ENCODE measurements at regions not wholly inside any gene's neighbourhood (a gene's known extent, or its start where the extent isn't known, plus 50 kb on each side); places are given as distances from the start of the nearest gene placed in this dataset.

DNA sequence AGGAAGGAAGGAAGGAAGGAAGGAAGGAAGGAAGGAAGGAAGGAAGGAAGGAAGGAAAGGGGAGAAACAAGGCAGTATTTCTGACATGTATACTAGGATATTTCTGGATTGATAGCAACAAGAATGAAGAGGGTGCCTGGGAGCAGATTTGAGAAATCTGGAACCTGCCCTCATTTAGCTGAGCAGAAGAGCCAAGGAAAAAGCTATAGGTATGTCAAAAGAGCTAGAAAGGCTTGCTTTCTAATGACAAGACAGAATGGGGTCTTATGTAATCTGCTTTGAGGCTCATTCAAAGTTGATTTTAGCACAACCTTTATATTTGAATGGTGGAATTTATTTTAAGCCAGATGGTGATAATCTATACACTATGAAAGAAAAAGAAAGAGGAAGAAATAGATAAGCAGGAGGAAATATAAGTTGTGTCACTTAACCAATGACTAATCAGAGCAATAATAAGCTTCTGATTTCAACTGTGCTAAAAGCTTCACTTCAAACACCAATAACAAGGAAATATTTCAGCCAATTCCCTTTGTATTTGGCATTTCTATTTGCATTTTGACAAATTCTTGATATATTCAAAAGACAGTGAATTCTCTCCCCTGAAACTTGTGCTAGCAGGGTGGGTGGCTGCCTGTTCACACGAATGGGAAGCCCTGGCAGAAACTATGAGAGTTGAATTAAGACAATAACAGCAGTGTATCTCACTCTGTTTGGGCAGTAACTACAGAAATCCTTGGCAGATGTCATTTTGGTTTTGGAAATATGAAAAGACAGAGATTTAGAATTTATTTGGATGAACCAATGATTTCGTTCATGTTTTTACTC, 76.3 kb upstream of the FLRT2 start:
- no peak for TF ChIP-seq POLR2AphosphoS5 (IDR thresholded peaks at IDR 0.05; ENCODE audit: low read depth)
- no peak overlapping the region for H3K27ac ChIP-seq (replicated peaks)
- no peaks in the 10 kb centered on the region for H3K27me3 ChIP-seq (ENCODE audit: insufficient read depth, poor library complexity, severe bottlenecking)
- H3K4me3 ChIP-seq (replicated peaks; ENCODE audit: insufficient read depth, low read length), result no peak overlapping the region
- no peak for DNase-seq (ENCODE audit: low read depth in 1 of 2, low spot score in 1 of 2)

DNA sequence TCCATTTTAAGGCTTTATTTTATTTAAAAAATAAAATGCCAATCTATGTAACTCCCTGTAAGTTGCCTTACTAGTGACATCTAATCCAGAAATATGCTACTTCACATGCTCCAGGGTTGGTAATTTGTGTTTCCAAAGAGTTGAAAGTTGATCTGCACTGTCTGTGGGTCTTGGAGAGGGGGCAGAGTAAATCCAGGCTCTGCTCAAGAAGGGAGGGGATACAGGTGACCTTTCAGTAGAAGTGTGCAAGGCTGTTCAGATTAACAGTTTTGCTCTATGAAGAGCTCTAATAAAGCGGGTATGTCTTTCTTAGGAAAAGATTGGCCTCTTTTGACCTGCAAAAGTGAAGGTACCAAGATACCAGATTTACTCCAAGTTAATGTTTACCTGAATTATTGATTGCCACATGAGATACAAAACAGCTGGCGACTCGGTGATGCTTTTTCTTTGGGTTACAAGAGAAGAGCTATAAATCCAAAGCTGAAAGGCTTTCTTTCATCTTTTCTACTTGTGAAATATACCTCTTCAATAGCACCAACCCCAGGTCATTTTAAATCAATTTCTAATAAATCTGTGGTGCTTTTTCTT, 75.6 kb upstream of the FLRT2 start:
- DNase-seq (ENCODE audit: low read depth in 1 of 2, low spot score in 1 of 2), result no peak
- TF ChIP-seq, protein P1, sequence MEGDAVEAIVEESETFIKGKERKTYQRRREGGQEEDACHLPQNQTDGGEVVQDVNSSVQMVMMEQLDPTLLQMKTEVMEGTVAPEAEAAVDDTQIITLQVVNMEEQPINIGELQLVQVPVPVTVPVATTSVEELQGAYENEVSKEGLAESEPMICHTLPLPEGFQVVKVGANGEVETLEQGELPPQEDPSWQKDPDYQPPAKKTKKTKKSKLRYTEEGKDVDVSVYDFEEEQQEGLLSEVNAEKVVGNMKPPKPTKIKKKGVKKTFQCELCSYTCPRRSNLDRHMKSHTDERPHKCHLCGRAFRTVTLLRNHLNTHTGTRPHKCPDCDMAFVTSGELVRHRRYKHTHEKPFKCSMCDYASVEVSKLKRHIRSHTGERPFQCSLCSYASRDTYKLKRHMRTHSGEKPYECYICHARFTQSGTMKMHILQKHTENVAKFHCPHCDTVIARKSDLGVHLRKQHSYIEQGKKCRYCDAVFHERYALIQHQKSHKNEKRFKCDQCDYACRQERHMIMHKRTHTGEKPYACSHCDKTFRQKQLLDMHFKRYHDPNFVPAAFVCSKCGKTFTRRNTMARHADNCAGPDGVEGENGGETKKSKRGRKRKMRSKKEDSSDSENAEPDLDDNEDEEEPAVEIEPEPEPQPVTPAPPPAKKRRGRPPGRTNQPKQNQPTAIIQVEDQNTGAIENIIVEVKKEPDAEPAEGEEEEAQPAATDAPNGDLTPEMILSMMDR (IDR thresholded peaks at IDR 0.05; ENCODE audit: insufficient read depth, low read length), result no peak
- TF ChIP-seq SPI1 (IDR thresholded peaks at IDR 0.05; ENCODE audit: borderline replicate concordance, low read depth), result no peak
- TF ChIP-seq GABPA (IDR thresholded peaks at IDR 0.05; ENCODE audit: low read depth), result no peak
- no peak for TF ChIP-seq POLR2AphosphoS5 (IDR thresholded peaks at IDR 0.05; ENCODE audit: low read depth)
- TF ChIP-seq, protein P2, sequence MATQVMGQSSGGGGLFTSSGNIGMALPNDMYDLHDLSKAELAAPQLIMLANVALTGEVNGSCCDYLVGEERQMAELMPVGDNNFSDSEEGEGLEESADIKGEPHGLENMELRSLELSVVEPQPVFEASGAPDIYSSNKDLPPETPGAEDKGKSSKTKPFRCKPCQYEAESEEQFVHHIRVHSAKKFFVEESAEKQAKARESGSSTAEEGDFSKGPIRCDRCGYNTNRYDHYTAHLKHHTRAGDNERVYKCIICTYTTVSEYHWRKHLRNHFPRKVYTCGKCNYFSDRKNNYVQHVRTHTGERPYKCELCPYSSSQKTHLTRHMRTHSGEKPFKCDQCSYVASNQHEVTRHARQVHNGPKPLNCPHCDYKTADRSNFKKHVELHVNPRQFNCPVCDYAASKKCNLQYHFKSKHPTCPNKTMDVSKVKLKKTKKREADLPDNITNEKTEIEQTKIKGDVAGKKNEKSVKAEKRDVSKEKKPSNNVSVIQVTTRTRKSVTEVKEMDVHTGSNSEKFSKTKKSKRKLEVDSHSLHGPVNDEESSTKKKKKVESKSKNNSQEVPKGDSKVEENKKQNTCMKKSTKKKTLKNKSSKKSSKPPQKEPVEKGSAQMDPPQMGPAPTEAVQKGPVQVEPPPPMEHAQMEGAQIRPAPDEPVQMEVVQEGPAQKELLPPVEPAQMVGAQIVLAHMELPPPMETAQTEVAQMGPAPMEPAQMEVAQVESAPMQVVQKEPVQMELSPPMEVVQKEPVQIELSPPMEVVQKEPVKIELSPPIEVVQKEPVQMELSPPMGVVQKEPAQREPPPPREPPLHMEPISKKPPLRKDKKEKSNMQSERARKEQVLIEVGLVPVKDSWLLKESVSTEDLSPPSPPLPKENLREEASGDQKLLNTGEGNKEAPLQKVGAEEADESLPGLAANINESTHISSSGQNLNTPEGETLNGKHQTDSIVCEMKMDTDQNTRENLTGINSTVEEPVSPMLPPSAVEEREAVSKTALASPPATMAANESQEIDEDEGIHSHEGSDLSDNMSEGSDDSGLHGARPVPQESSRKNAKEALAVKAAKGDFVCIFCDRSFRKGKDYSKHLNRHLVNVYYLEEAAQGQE (IDR thresholded peaks at IDR 0.05; ENCODE audit: insufficient replicate concordance, low read depth), result no peak
- Histone ChIP-seq H3K27ac (replicated peaks) (no peak overlapping the region), H3K4me3 (replicated peaks; ENCODE audit: insufficient read depth, low read length) (no peak overlapping the region), H3K27me3 (ENCODE audit: insufficient read depth, poor library complexity, severe bottlenecking) (no peaks in the 10 kb centered on the region)

DNA sequence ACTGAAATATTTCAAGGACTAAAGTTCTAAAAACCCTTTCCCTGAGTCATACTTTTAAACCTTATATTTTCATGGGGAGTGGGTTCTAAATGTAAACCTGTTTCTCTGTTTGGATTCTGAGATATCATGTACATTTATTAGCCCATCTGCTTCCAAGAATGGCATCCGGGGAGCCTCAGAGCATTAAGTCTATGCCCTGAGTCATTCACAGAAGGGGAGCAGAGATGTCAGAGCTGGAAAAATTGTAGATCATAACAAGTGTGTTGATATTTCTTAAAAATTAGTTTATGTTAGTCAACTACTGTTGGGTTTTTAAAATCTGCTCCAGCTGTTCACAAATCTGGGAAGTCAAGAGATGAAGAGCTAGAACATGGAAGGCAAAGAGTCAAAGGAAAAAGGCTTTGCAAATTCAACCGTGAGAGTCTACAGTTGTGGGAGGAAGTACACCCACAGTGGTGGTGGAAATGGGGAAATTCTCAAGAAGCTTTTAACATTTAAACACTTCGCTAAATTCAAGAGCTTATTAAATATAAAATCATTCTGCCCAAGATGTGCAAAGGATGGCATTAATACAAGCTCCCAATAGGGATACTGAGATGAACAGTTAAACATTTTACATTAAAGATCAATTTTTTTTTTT, 70.5 kb upstream of the FLRT2 start:
- Histone ChIP-seq H3K27me3 (ENCODE audit: insufficient read depth, poor library complexity, severe bottlenecking) (no peaks in the 10 kb centered on the region), H3K4me3 (replicated peaks; ENCODE audit: insufficient read depth, low read length) (no peak overlapping the region), H3K27ac (replicated peaks) (no peak overlapping the region)
- TF ChIP-seq GABPA (IDR thresholded peaks at IDR 0.05; ENCODE audit: low read depth), result no peak
- TF ChIP-seq, protein P2 (IDR thresholded peaks at IDR 0.05; ENCODE audit: insufficient replicate concordance, low read depth), result no peak
- peak; percentile 34; the same call in 1 of the 2 replicates for TF ChIP-seq SPI1 (IDR thresholded peaks at IDR 0.05; ENCODE audit: borderline replicate concordance, low read depth)
- no peak for TF ChIP-seq POLR2AphosphoS5 (IDR thresholded peaks at IDR 0.05; ENCODE audit: low read depth)
- DNase-seq (ENCODE audit: low read depth in 1 of 2, low spot score in 1 of 2), result peak in 1 of 2 experiments; percentile 5

DNA sequence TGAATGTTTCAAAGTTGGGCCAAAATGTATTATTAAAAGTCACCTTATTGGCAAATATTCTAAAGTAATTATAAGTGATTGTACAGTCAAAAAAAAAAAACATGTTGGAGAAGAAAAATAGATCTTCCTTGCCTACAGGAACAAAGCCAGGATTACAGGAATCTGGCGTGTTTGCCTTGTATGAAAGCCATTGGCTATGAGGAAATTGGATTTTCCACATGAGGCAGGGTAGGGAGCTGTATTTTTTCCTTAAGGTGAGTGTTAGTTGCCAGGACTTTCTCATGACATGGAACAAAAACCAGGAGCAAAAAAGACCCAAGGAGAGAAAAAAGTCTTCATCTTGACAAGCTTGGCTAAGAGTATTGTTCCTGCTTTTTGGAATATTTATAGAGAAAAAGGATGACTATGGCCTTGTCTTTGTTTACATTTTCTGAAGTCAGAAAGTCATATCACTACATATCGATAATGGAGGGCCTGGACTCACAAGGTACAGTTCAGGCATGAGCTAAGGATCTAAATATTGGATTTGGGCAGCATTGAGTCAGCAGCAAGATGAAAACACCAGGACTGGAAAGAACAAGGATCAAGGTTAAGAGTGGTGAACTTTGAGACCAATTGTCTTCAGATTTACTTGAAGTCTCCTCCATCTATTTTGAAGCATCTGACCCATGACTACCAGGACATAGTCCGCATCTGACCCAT, 68.4 kb upstream of the FLRT2 start:
- no peaks in the 10 kb centered on the region for H3K27me3 ChIP-seq (ENCODE audit: insufficient read depth, poor library complexity, severe bottlenecking)
- TF ChIP-seq GABPA (IDR thresholded peaks at IDR 0.05; ENCODE audit: low read depth) (no peak), POLR2AphosphoS5 (IDR thresholded peaks at IDR 0.05; ENCODE audit: low read depth) (no peak), SPI1 (IDR thresholded peaks at IDR 0.05; ENCODE audit: borderline replicate concordance, low read depth) (no peak)
- TF ChIP-seq, protein P2 (IDR thresholded peaks at IDR 0.05; ENCODE audit: insufficient replicate concordance, low read depth), result no peak
- TF ChIP-seq, protein P1 (IDR thresholded peaks at IDR 0.05; ENCODE audit: insufficient read depth, low read length), result no peak
- no peak overlapping the region for H3K27ac ChIP-seq (replicated peaks)
- H3K4me3 ChIP-seq (replicated peaks; ENCODE audit: insufficient read depth, low read length), result no peak overlapping the region
- DNase-seq (ENCODE audit: low read depth in 1 of 2, low spot score in 1 of 2), result no peak
